ENCODE measurements at regions not wholly inside any gene's neighbourhood (a gene's known extent, or its start where the extent isn't known, plus 50 kb on each side); places are given as distances from the start of the nearest gene placed in this dataset.

GRCh38 chr2:166568409-166568808 lies 74.4 kb upstream of the SCN7A start:
- no peak for TF ChIP-seq CTCF (conservative IDR thresholded peaks at IDR 0.05; ENCODE audit: low read depth, low read length)
- H3K4me3 ChIP-seq (ENCODE audit: low read length), result no peak overlapping the region
- DNase-seq (ENCODE audit: low read depth), result no peak

- no peak for TF ChIP-seq CTCF (conservative IDR thresholded peaks at IDR 0.05; ENCODE audit: low read depth, low read length)
- no peak for DNase-seq (ENCODE audit: low read depth)
- no peak overlapping the region for H3K4me3 ChIP-seq (ENCODE audit: low read length)
Observed at GRCh38 chr2:166565501-166565900, 71.5 kb upstream of the SCN7A start.

DNA sequence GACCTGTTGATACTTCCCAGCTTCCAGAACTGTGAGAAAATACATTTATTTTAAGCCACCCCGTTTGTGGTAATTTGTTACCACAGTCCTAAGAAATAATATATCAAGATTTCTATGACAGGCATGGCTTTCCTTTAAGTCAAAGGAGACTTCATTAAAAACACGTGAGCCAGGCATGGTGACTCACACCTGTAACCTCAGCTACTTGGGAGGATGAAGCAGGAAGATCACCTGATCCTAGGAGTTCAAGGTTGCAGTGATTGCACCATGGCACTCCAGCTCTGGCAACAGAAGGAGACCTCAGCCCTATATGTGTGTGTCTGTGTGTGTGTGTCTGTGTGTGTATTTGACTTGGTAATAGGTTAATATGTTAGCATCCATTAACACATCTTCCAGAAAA lies 69.8 kb upstream of the SCN7A start:
- no peak for TF ChIP-seq CTCF (conservative IDR thresholded peaks at IDR 0.05; ENCODE audit: low read depth, low read length)
- no peak overlapping the region for H3K4me3 ChIP-seq (ENCODE audit: low read length)
- no peak for DNase-seq (ENCODE audit: low read depth)

DNA sequence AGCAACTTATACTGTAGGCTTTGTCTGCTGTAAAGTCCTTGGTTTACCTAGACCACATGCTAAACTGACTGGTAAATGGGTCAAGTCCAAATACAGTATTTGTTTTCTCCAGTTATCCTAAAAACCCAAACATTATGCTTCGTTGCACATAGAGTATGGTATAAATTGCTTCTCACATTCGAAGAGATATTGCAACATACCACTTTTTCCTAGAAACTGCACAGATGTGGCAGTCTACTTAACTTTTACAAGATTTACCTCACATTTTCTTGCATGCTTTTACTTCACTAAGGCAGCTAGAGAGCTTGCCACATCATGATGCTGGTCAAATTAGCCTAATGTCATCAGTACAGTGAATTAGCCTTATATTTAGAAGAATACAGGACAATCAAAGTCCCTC lies 66.0 kb upstream of the SCN7A start:
- no peak for TF ChIP-seq CTCF (conservative IDR thresholded peaks at IDR 0.05; ENCODE audit: low read depth, low read length)
- H3K4me3 ChIP-seq (ENCODE audit: low read length), result no peak overlapping the region
- no peak for DNase-seq (ENCODE audit: low read depth)

DNA sequence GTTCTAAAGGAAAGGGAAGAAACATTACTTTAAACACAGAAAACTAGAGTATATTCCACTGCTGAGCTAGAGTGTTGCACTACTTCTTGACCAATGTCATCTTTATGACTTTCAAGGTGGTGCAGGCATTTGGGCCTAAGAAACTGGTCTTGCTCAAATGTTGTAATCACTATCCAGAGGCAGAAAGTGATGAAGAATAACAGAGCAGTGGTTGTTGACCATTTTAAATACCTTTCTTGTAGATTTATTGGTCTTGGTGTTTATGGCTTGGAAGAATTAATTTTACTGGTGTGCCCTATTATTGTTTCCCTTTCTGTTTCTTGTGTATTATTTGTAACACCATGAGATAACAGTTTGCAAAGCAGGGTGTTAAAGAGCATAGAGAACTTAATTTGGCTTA lies 56.9 kb upstream of the SCN7A start:
- no peak for TF ChIP-seq CTCF (conservative IDR thresholded peaks at IDR 0.05; ENCODE audit: low read depth, low read length)
- H3K4me3 ChIP-seq (ENCODE audit: low read length), result no peak overlapping the region
- DNase-seq (ENCODE audit: low read depth), result no peak

- no peak for DNase-seq (ENCODE audit: low read depth)
- H3K4me3 ChIP-seq (ENCODE audit: low read length), result no peak overlapping the region
- TF ChIP-seq CTCF (conservative IDR thresholded peaks at IDR 0.05; ENCODE audit: low read depth, low read length), result no peak
Observed at GRCh38 chr2:166545473-166545872, 51.4 kb upstream of the SCN7A start.
